AG04449 (cell line): ENCODE measurements at regions not wholly inside any gene's neighbourhood (a gene's known extent, or its start where the extent isn't known, plus 50 kb on each side); places are given as distances from the start of the nearest gene placed in this dataset.

ENCODE experiments used
- CTCF ChIA-PET: fragments of 350-600 bp; formaldehyde crosslinking; extraction: SDS; loops from one replicate; lab custom pipeline; 2021; ENCODE audit warnings: antibody characterized with exemption; lab: Yijun Ruan, JAX
- POLR2A ChIA-PET: fragments of 400-600, 350-600 bp; formaldehyde crosslinking; extraction: SDS; loops from one replicate; lab custom pipeline; 2020; ENCODE audit warnings: antibody characterized with exemption, inconsistent platforms; lab: Yijun Ruan, JAX
- DNase-seq: peaks from one replicate; pipeline ENCODE4 v3.0.0-alpha.2; 2010; ENCODE audit warnings: low read depth, low spot score
- H3K4me3 ChIP-seq: 2 replicates; pipeline ENCODE4 v1.5.1; 2011; ENCODE audit warnings: low read depth, mild to moderate bottlenecking, control low read depth, low read length
- TF ChIP-seq, protein P1 (sequence below): IDR thresholded peaks from one replicate; pipeline ENCODE4 v1.5.1; 2011; ENCODE audit warnings: mild to moderate bottlenecking, moderate library complexity, low read length, control low read depth, inconsistent platforms; ENCODE audit not compliant: insufficient read depth; ENCODE audit errors: missing control alignments

DNA sequence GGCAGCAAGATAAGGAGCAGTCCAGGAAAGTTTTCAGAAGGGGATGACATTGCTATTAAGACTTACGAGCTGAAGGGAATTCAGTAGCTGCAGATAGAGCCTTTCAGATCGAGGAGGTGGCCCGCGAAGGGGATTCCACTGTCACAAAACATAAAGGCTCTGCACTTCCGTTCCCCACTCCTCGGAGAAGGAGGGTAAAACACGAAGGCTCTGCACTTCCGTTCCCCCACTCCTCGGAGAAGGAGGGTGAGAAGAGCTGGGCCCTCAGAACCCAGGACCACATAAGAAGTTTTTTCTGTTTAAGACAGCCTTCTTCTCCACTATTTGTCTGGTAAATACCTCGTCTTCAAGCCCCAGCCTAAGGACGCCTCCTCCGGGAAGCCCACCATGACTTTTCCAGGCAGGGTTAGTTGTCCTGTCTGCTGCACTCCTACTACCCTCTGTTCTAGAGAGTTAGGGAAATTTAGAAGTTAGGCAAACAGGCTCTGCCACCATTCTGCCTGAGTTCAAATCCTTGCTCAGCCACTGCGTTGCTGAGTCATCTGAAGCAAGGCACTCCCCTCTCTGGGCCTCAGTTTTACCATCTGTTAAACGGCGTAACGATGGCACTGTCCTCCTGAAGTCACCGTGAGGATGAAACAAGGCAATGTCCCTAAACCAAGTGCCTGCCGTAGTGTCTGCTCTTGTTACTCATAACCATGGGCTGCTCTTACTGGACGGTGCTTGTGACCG lies 134.1 kb upstream of the HES1 start:
- no peak for DNase-seq
- POLR2A ChIA-PET = no interaction called here
- H3K4me3 ChIP-seq = no peak overlapping the region
- TF ChIP-seq, protein P1, sequence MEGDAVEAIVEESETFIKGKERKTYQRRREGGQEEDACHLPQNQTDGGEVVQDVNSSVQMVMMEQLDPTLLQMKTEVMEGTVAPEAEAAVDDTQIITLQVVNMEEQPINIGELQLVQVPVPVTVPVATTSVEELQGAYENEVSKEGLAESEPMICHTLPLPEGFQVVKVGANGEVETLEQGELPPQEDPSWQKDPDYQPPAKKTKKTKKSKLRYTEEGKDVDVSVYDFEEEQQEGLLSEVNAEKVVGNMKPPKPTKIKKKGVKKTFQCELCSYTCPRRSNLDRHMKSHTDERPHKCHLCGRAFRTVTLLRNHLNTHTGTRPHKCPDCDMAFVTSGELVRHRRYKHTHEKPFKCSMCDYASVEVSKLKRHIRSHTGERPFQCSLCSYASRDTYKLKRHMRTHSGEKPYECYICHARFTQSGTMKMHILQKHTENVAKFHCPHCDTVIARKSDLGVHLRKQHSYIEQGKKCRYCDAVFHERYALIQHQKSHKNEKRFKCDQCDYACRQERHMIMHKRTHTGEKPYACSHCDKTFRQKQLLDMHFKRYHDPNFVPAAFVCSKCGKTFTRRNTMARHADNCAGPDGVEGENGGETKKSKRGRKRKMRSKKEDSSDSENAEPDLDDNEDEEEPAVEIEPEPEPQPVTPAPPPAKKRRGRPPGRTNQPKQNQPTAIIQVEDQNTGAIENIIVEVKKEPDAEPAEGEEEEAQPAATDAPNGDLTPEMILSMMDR = no peak
- CTCF ChIA-PET = no interaction called here

DNA sequence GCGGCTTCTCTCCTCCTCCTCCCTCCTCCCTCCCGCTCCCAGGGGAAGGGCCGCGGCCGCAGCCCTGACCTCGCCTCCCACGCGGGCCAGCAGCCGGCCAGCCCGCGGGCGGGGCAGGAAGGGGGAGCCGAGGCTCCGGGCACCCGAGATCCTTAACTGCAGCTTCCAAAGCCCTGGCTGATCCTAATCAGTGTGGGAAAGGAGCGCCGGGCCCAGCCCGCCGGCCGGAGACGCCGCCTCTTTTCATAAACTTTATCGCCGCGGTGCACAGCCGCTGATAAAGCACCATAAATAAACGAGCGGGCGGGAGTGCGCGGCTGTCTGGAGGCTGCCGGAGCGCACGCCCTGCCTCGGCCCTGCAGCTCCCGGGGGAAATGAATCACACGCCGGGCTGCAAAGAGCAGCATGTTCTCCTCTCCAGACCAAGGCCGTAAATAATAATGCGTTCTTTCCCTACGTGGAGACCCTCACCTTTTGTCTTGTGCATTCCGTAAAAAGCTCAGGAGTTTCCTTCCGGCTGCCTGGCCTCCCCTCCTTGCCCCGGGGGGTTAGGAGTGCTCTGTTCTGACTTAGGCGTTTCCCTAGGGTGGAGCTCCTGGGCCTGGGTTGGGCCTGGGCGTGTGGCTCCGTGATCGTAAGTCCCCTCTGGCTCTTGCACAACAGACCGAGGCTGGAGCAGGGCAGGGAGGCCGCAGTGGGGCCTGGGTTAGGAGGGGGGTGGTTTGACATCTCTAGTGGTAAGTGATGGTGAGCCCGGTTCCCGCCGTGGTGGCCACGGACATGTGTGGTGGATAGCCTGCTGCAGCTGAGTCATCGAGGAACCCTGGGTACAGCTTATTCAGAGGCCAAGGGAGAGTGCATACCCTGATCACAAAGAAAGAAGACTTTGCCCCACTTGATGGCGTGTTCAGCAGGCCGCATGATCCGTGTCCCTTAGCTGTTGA lies 132.6 kb upstream of the HES1 start:
- ChIA-PET POLR2A (interaction anchor here (0.6 to 2.7 kb wide), 4 partner anchors 10 to 138 kb away, joined by 3 to 21 read pairs (median 6); partner anchors contain the start of gene HES1), CTCF (interaction anchor here (0.8 to 2.6 kb wide), 6 partner anchors 12 to 312 kb away, joined by 3 to 12 read pairs (median 4); no protein-coding TSS in a partner anchor)
- peak overlapping the region; percentile 48 for H3K4me3 ChIP-seq
- TF ChIP-seq, protein P1 = no peak
- DNase-seq = peak; percentile 63

DNA sequence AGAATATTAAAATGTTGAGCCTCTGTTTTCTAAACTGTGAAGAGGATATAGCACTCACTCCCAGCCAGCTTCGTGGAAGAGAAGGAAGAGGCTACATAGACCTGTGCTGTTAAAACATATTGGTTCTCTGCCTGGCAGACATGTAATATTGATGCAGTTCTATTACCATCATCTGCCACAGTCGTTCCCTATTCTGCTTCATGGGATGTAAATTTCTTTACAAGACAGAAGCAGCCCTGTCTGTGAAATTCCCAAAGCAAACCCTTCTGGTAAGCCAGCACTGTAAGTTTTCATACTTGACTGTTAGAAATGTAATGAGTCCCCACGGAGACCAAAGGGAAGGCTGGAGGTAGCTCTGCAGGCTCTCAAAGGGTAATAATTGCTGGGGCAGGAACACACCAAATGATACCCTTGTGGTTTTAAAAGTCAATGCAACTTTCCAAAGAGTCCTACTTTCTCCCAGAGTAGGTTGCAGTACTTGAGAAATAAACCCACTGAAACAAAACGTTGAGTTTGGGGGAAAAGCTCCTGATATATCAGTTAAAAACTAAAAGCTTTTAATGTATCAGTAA lies 129.9 kb upstream of the HES1 start:
- POLR2A ChIA-PET = no interaction called here
- DNase-seq = no peak
- H3K4me3 ChIP-seq = no peak overlapping the region
- TF ChIP-seq, protein P1 = no peak
- CTCF ChIA-PET = no interaction called here

DNA sequence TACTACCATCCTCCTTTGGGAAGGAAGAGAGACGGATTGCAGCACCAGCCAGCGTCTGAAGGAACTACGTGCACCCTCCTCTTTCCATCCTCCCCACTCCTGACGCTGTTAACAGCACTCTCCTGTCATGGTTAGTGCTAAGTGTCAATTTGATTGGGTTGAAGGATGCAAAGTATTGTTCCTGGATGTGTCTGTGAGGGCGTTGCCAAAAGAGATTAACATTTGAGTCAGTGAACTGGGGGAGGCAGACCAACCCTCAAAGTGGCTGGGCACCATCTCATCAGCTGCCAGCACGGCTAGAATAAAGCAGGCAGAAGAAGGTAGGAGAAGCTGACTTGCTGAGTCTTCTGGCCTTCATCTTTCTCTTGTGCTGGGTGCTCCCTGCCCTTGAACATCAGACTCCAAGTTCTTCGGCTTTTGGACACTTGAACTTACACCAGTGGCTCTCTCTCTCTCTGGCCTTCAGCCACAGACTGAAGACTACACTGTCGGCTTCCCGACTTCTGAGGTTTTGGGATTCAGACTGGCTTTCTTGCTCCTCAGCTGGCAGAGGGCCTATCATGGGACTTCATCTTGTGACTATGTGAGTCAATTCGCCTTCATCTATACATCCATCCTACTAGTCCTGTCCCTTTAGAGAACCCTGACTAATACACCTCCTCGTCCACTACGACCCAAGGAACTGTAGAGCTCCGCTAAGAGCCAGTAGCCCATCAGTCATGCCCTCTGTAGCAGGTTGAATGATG lies 128.2 kb upstream of the HES1 start:
- TF ChIP-seq, protein P1 = no peak
- no peak overlapping the region for H3K4me3 ChIP-seq
- POLR2A ChIA-PET = no interaction called here
- CTCF ChIA-PET = no interaction called here
- no peak for DNase-seq

DNA sequence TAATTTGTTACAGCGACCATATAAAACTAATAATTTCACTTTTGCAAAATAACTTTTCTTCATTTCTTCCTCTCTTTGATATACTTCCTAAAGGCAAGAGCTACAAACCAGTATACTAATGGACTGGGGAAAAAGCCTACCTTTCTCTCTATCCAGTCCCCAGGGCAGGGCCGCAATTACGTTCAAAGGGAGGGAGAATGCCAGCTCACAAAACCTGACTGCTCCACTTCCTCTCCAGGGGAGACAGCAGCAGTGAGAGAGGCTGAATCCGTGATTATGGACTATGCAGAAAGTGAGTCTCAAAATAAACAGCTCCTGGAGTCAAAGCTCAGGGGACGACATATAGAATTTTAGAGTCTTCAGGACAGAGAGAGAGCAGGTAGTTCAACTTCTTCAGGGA lies 126.9 kb upstream of the HES1 start:
- POLR2A ChIA-PET = no interaction called here
- no peak overlapping the region for H3K4me3 ChIP-seq
- TF ChIP-seq, protein P1 = no peak
- no peak for DNase-seq
- CTCF ChIA-PET = no interaction called here
